Muscle of arm (tissue), 1 donor: ENCODE measurements at regions not wholly inside any gene's neighbourhood (a gene's known extent, or its start where the extent isn't known, plus 50 kb on each side); places are given as distances from the start of the nearest gene placed in this dataset.
"Not testable (repeated sequence)": the region's sequence is repeated elsewhere in the genome, so short reads cannot be mapped to it uniquely, and the experiment has no call there.

ENCODE experiments used
- DNase-seq: peaks from one replicate; pipeline ENCODE4 v3.0.0-alpha.2; 2013

- DNase-seq, result no peak
These were observed 229.3 kb downstream of the PCSK1 start for GRCh38 chr5:96203761-96204160.

- DNase-seq, result no peak
These were observed 231.5 kb downstream of the PCSK1 start for GRCh38 chr5:96201503-96201902.

- DNase-seq, result no peak
These were observed 232.4 kb downstream of the PCSK1 start for GRCh38 chr5:96200641-96201040.

GRCh38 chr5:96199713-96200183, 233.3 kb downstream of the PCSK1 start:
- no peak for DNase-seq

GRCh38 chr5:96198356-96199058, 234.5 kb downstream of the PCSK1 start:
- peak; percentile 51 for DNase-seq

GRCh38 chr5:96197767-96198166, 235.3 kb downstream of the PCSK1 start:
- DNase-seq, result not testable (repeated sequence)

- DNase-seq, result no peak
These were observed 235.7 kb upstream of the ELL2 start for GRCh38 chr5:96197347-96197746.

GRCh38 chr5:96196890-96197289, 235.2 kb upstream of the ELL2 start:
- DNase-seq, result no peak

GRCh38 chr5:96196407-96196806, 234.8 kb upstream of the ELL2 start:
- DNase-seq, result no peak

- no peak for DNase-seq
These were observed 233.5 kb upstream of the ELL2 start for GRCh38 chr5:96195123-96195522.

- DNase-seq, result no peak
These were observed 232.9 kb upstream of the ELL2 start for GRCh38 chr5:96194593-96194992.

- no peak for DNase-seq
These were observed 232.3 kb upstream of the ELL2 start for GRCh38 chr5:96193946-96194345.

- no peak for DNase-seq
These were observed 228.3 kb upstream of the ELL2 start for GRCh38 chr5:96189987-96190386.

GRCh38 chr5:96189028-96189826, 227.6 kb upstream of the ELL2 start:
- no peak for DNase-seq

GRCh38 chr5:96187309-96188027, 225.8 kb upstream of the ELL2 start:
- DNase-seq, result no peak

- DNase-seq, result not testable (repeated sequence)
These were observed 222.9 kb upstream of the ELL2 start for GRCh38 chr5:96184510-96184909.

GRCh38 chr5:96180684-96181435, 219.2 kb upstream of the ELL2 start:
- no peak for DNase-seq

- DNase-seq, result no peak
These were observed 215.7 kb upstream of the ELL2 start for GRCh38 chr5:96177303-96177869.

- no peak for DNase-seq
These were observed 214.4 kb upstream of the ELL2 start for GRCh38 chr5:96176022-96176421.

GRCh38 chr5:96175090-96175489, 213.4 kb upstream of the ELL2 start:
- DNase-seq, result no peak

- no peak for DNase-seq
These were observed 211.7 kb upstream of the ELL2 start for GRCh38 chr5:96173366-96173765.
